Pancreas (tissue), 10 donors: ENCODE measurements at regions not wholly inside any gene's neighbourhood (a gene's known extent, or its start where the extent isn't known, plus 50 kb on each side); places are given as distances from the start of the nearest gene placed in this dataset.

ENCODE experiments used
- ATAC-seq, 4 donors: fragments of 200-7000 bp; cut with Tn5 transposase; one replicate each; pipeline versions ENCODE4 v1.8.0 to v1.9.1; 2020; ENCODE audit warnings: mild to moderate bottlenecking in 4 of 4, moderate library complexity in 4 of 4
- DNase-seq, 6 donors: peaks; one replicate each; pipeline ENCODE4 v3.0.0-alpha.2; 2020
- FAIRE-seq: peaks from 2 replicates; lab custom pipeline; 2012; peaks lifted over from hg19 to GRCh38; lab: Jason Lieb, UNC
- H3K27ac ChIP-seq, 4 donors: fragments of 200-600 bp; sonication (generic); 1 replicate in 3 of 4; 2 replicates in 1 of 4; pipeline versions ENCODE4 v1.5.0 to v1.8.0; 2020
- H3K27me3 ChIP-seq, 4 donors: fragments of 200-600 bp; one replicate each; pipeline ENCODE4 v1.8.0; 2021
- H3K36me3 ChIP-seq, 3 donors: fragments of 200-600 bp; sonication (generic) in 1 of 3; one replicate each; pipeline versions ENCODE4 v1.5.0 to v1.8.0; 2020 to 2021
- H3K4me1 ChIP-seq, 3 donors: fragments of 200-600 bp; one replicate each; pipeline ENCODE4 v1.8.0; 2021
- H3K4me3 ChIP-seq, 4 donors: fragments of 200-600 bp; sonication (generic) in 2 of 4; one replicate each; pipeline versions ENCODE4 v1.5.0 to v1.8.0; 2020 to 2021
- H3K9me3 ChIP-seq, 4 donors: fragments of 200-600 bp; one replicate each; pipeline ENCODE4 v1.8.0; 2021
- CTCF ChIP-seq, 4 donors: fragments of 200-600 bp; sonication (generic) in 3 of 4; IDR thresholded peaks; one replicate each; pipeline versions ENCODE4 v1.5.0 to v1.8.0; 2021; ENCODE audit warnings: antibody characterized with exemption in 4 of 4
- WGBS, 2 donors: extraction: QIAGEN DNeasy Blood & Tissue Kit; methylation state at CpG; one replicate each; pipeline ENCODE4 v1.1.7; 2013; 5-methylcytosine and 5-hydroxymethylcytosine counted together
- intact Hi-C, 3 donors: fragments of 100-400 bp; cut with DNase I; formaldehyde crosslinking; loops; one replicate each; pipeline versions ENCODE4 v1.11.1 to v1.14.2; 2022
- donor health status: healthy with polysubstance abuse.
- donor health status: DM: no; HTN: no; CAD: no; lungs with moderate emphysema.
- donor health status: DM: no; HTN: no; CAD: no.
- donor health status: control.
- donor health status: control.
- donor health status: Bipolar disorder and iron deficiency.
- donor health status: DM: yes; HTN: yes; CAD: no.
- donor health status: DM: no; HTN: no; CAD: no.
- donor health status: DM: no; HTN: no; CAD: no.
- donor health status: DM: yes; HTN: yes; CAD: no.

- H3K9me3 ChIP-seq, result no peaks in the 10 kb centered on the region
- 67 to 83% methylated on average over 2 of the region's 2 CpGs for WGBS, 2 donors
- H3K27me3 ChIP-seq, result no peaks in the 10 kb centered on the region
- H3K4me3 ChIP-seq, result no peak overlapping the region
- intact Hi-C loops, result no loop called here
- no peak for TF ChIP-seq CTCF (IDR thresholded peaks at IDR 0.05)
- no peaks in the 10 kb centered on the region for H3K36me3 ChIP-seq
- ATAC-seq (no peak), FAIRE-seq (no peak), DNase-seq (no peak)
- H3K4me1 ChIP-seq, result no peaks in the 10 kb centered on the region
- no peak overlapping the region for H3K27ac ChIP-seq
Measured at GRCh38 chr2:104523921-104524320, 330.0 kb upstream of the POU3F3 start.

GRCh38 chr2:104528101-104528500, 325.8 kb upstream of the POU3F3 start:
- ATAC-seq (peak in 1 of 4 donors; percentile 18), FAIRE-seq (no peak), DNase-seq (no peak)
- Histone ChIP-seq H3K27ac (no peak overlapping the region), H3K4me1 (no peaks in the 10 kb centered on the region), H3K36me3 (no peaks in the 10 kb centered on the region), H3K9me3 (no peaks in the 10 kb centered on the region), H3K27me3 (no peaks in the 10 kb centered on the region), H3K4me3 (no peak overlapping the region)
- no peak for TF ChIP-seq CTCF (IDR thresholded peaks at IDR 0.05)
- WGBS, 2 donors, result 62 to 66% methylated on average over 8 of the region's 8 CpGs
- intact Hi-C loops, result no loop called here

GRCh38 chr2:104531122-104531521, 322.8 kb upstream of the POU3F3 start:
- Histone ChIP-seq H3K27me3 (no peaks in the 10 kb centered on the region), H3K27ac (no peak overlapping the region), H3K4me3 (no peak overlapping the region), H3K9me3 (no peaks in the 10 kb centered on the region), H3K4me1 (no peaks in the 10 kb centered on the region), H3K36me3 (no peaks in the 10 kb centered on the region)
- FAIRE-seq, result no peak
- intact Hi-C loops, result no loop called here
- no peak for ATAC-seq
- TF ChIP-seq CTCF (IDR thresholded peaks at IDR 0.05), result no peak
- 77 to 86% methylated on average over 10 of the region's 10 CpGs for WGBS, 2 donors
- DNase-seq, result no peak

- WGBS, 2 donors, result 89 to 90% methylated on average over 5 of the region's 5 CpGs
- FAIRE-seq, result no peak
Measured at GRCh38 chr2:104537116-104537515, 316.8 kb upstream of the POU3F3 start.

More at GRCh38 chr2:104537116-104537515, 316.8 kb upstream of the POU3F3 start:
- H3K4me3 ChIP-seq, result no peak overlapping the region
- peaks cover 0 to 6% (median 0%) of the 10 kb centered on the region in 3 donors for H3K4me1 ChIP-seq
- no peak for DNase-seq
- no peaks in the 10 kb centered on the region for H3K27me3 ChIP-seq
- no peaks in the 10 kb centered on the region for H3K36me3 ChIP-seq
- no peaks in the 10 kb centered on the region for H3K9me3 ChIP-seq
- ATAC-seq, result no peak
- TF ChIP-seq CTCF (IDR thresholded peaks at IDR 0.05), result no peak
- intact Hi-C loops, result no loop called here
- H3K27ac ChIP-seq, result no peak overlapping the region
